T-cell (primary cell): ENCODE measurements at regions not wholly inside any gene's neighbourhood (a gene's known extent, or its start where the extent isn't known, plus 50 kb on each side); places are given as distances from the start of the nearest gene placed in this dataset.

Experiments
- ATAC-seq, 4 experiments: fragments of 200-7000 bp in 3 of 4; fragments of 150-1000 bp in 1 of 4; cut with Tn5 transposase; replicated peaks in 1 of 4; 1 replicate in 3 of 4; 2 replicates in 1 of 4; pipeline ENCODE4 v1.10.0; 2021; ENCODE audit warnings: moderate library complexity in 3 of 4, mild to moderate bottlenecking in 2 of 4, moderate number of reproducible peaks in 1 of 4
- CTCF ChIA-PET, 2 donors: fragments of 300-600 bp; sonication (Branson Sonifier 250); formaldehyde crosslinking; loops; one replicate each; lab custom pipeline; 2022; ENCODE audit warnings: antibody characterized with exemption in 2 of 2; lab: Charles Lee
- POLR2A ChIA-PET, 2 donors: fragments of 300-600 bp; sonication (Branson Sonifier 250); formaldehyde crosslinking; loops; one replicate each; lab custom pipeline; 2022; ENCODE audit warnings: antibody characterized with exemption in 2 of 2; lab: Charles Lee
- DNase-seq, 35 experiments: peaks; one replicate each; pipeline versions ENCODE4 v3.0.0 to v3.0.0-alpha.2; 2013 to 2023
- H3K27ac ChIP-seq: one replicate; pipeline ENCODE4 v1.5.1; 2013; ENCODE audit warnings: low read length
- H3K27me3 ChIP-seq, 2 experiments: replicated peaks in 1 of 2; 1 replicate in 1 of 2; 2 replicates in 1 of 2; pipeline versions ENCODE4 v1.6.1 to v1.7.0; 2013; ENCODE audit warnings: low read length in 1 of 2, mixed read lengths in 1 of 2; ENCODE audit not compliant: control insufficient read depth in 2 of 2, insufficient read depth in 2 of 2; ENCODE audit errors: extremely low read depth in 1 of 2
- H3K36me3 ChIP-seq, 2 donors: 1 replicate in 1 of 2; 2 replicates in 1 of 2; pipeline versions ENCODE4 v1.6.1 to v1.7.0; 2013; ENCODE audit warnings: low read length in 1 of 2; ENCODE audit not compliant: control insufficient read depth in 2 of 2, insufficient read depth in 1 of 2; ENCODE audit errors: extremely low read depth in 1 of 2
- H3K4me1 ChIP-seq, 2 experiments: 1 replicate in 1 of 2; 2 replicates in 1 of 2; pipeline versions ENCODE4 v1.6.1 to v1.7.0; 2013; ENCODE audit warnings: low read length in 2 of 2, mixed read lengths in 1 of 2; ENCODE audit not compliant: insufficient read depth in 2 of 2, control insufficient read depth in 1 of 2; ENCODE audit errors: extremely low read depth in 1 of 2
- H3K4me3 ChIP-seq, 2 donors: 1 replicate in 1 of 2; 2 replicates in 1 of 2; pipeline versions ENCODE4 v1.5.1 to v1.7.0; 2013; ENCODE audit warnings: mild to moderate bottlenecking in 2 of 2, low read length in 1 of 2, moderate library complexity in 1 of 2; ENCODE audit not compliant: control insufficient read depth in 1 of 2; ENCODE audit errors: extremely low read depth in 1 of 2
- H3K9me3 ChIP-seq: 2 replicates; pipeline ENCODE4 v1.7.0; 2013
- H3K27ac Mint-ChIP-seq, 2 donors: one replicate each; pipeline ENCODE4 v1.8.0; 2020 to 2021; ENCODE audit warnings: mild to moderate bottlenecking in 2 of 2, mixed read lengths in 2 of 2
- H3K27me3 Mint-ChIP-seq, 2 donors: one replicate each; pipeline ENCODE4 v1.8.0; 2021 to 2022; ENCODE audit warnings: mixed read lengths in 2 of 2
- H3K36me3 Mint-ChIP-seq: one replicate; pipeline ENCODE4 v1.8.0; 2021; ENCODE audit warnings: mixed read lengths
- H3K4me1 Mint-ChIP-seq, 3 donors: one replicate each; pipeline ENCODE4 v1.8.0; 2020 to 2022; ENCODE audit warnings: mixed read lengths in 3 of 3, mild to moderate bottlenecking in 1 of 3
- H3K4me3 Mint-ChIP-seq, 3 donors: one replicate each; pipeline ENCODE4 v1.8.0; 2020 to 2022; ENCODE audit warnings: mild to moderate bottlenecking in 3 of 3, mixed read lengths in 3 of 3, moderate library complexity in 3 of 3
- H3K9me3 Mint-ChIP-seq, 3 donors: one replicate each; pipeline ENCODE4 v1.8.0; 2020 to 2022; ENCODE audit warnings: mixed read lengths in 3 of 3
- WGBS: methylation state at CpG from one replicate; pipeline ENCODE4 v1.1.5; 2013; ENCODE audit warnings: missing lambda C conversion rate; ENCODE audit not compliant: insufficient coverage; 5-methylcytosine and 5-hydroxymethylcytosine counted together

DNA sequence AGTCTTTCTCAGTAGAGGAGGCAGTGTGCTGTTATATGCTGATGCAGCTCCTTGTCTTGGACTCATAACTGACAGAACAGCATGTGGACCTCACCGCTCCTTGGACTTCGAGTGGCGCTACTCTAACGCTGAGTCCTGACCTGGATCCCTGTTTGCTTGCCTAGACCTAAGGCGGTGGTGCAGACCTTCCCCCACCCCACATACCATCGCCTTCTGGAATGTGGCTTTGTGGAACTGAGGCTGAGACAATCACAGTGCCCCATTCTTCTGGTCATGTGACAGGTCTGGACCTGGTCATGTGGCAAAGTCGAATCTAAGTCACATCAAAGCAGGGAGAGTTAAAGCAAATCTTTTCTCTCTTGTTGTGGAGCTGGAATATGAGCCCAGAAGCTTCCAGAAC, 190.7 kb upstream of the MKI67 start:
- 82% methylated on average over 5 of the region's 7 CpGs for WGBS
- no peak overlapping the region for H3K4me3 Mint-ChIP-seq
- no peak overlapping the region for H3K4me3 ChIP-seq
- no peaks in the 10 kb centered on the region for H3K36me3 Mint-ChIP-seq
- DNase-seq (no peak), ATAC-seq (no peak)
- H3K4me1 ChIP-seq, result no peaks in the 10 kb centered on the region
- H3K4me1 Mint-ChIP-seq, result no peaks in the 10 kb centered on the region
- ChIA-PET POLR2A (interaction anchor here in 1 of 2 donors (0.5 kb wide), 1 partner anchor 246 kb away, joined by 3 read pairs; no protein-coding TSS in a partner anchor), CTCF (no interaction called here)
- no peaks in the 10 kb centered on the region for H3K9me3 ChIP-seq
- no peaks in the 10 kb centered on the region for H3K36me3 ChIP-seq
- no peak overlapping the region for H3K27ac Mint-ChIP-seq
- peaks cover 0 to 2% of the 10 kb centered on the region in 2 donors for H3K27me3 Mint-ChIP-seq
- H3K27me3 ChIP-seq, result peaks cover 0 to 6% of the 10 kb centered on the region in 2 experiments
- H3K27ac ChIP-seq, result no peak overlapping the region
- no peaks in the 10 kb centered on the region for H3K9me3 Mint-ChIP-seq

DNA sequence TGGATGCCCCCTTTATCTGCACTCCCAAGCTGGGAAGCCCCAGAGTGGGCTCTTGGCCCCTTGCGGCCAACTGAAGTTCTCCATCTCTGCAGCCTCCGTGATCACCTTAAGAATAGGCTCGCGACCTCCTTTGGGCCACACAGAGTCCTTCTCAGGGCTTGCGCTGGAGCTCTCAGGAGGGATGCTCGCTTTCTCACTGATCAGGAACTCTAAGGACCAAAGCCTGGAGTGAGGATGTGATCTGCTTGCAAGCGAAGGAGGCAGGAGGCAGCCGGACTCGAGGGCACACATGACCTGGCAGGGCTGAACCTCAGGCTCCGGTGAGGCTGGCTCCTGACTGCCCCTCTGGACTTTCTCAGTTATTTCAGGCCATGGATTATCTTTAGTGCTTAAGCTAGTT, 192.1 kb upstream of the MKI67 start:
- POLR2A ChIA-PET, result interaction anchor here in 1 of 2 donors (0.6 kb wide), 1 partner anchor 1743 kb away, joined by 6 read pairs; no protein-coding TSS in a partner anchor
- DNase-seq, result no peak
- peaks cover 0 to 8% of the 10 kb centered on the region in 2 experiments for H3K27me3 ChIP-seq
- no peaks in the 10 kb centered on the region for H3K9me3 Mint-ChIP-seq
- no peaks in the 10 kb centered on the region for H3K4me1 Mint-ChIP-seq
- ATAC-seq, result no peak
- no peak overlapping the region for H3K27ac Mint-ChIP-seq
- H3K4me3 ChIP-seq, result no peak overlapping the region
- H3K27me3 Mint-ChIP-seq, result peaks cover 4% of the 10 kb centered on the region in 2 donors
- H3K4me1 ChIP-seq, result no peaks in the 10 kb centered on the region
- H3K4me3 Mint-ChIP-seq, result no peak overlapping the region
- CTCF ChIA-PET, result interaction anchor here in 1 of 2 donors (0.6 kb wide), 1 partner anchor 145 kb away, joined by 4 read pairs; no protein-coding TSS in a partner anchor
- H3K36me3 Mint-ChIP-seq, result no peaks in the 10 kb centered on the region
- H3K27ac ChIP-seq, result no peak overlapping the region
- no peaks in the 10 kb centered on the region for H3K9me3 ChIP-seq
- no peaks in the 10 kb centered on the region for H3K36me3 ChIP-seq
- WGBS, result 78% methylated on average over 10 of the region's 10 CpGs

DNA sequence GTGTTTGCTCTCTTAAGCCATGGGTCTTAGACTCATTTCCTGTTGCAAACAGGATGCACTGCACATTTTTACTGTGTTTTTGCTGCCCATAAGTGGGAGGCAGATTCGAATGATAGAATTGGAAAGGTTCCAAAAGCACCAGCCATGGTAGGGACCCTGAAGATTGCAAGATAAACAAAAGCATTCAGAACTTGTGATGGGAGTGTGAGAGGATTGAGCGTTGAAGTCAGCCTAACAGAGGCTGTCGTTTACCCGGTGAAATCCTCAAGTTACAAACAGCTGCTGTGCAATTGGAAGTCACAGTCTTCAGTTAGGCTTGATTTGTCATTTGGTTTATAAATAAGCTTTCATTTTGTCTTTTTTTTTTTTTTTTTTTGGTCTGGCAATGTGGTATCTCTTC, 192.7 kb upstream of the MKI67 start:
- POLR2A ChIA-PET, result interaction anchor here in 1 of 2 donors (0.6 kb wide), 1 partner anchor 1742 kb away, joined by 6 read pairs; no protein-coding TSS in a partner anchor
- ATAC-seq (no peak), DNase-seq (no peak)
- Histone ChIP-seq H3K4me1 (no peaks in the 10 kb centered on the region), H3K27ac (no peak overlapping the region), H3K36me3 (no peaks in the 10 kb centered on the region), H3K4me3 (no peak overlapping the region), H3K27me3 (peaks cover 0 to 9% of the 10 kb centered on the region in 2 experiments), H3K9me3 (no peaks in the 10 kb centered on the region)
- Mint-ChIP-seq H3K36me3 (no peaks in the 10 kb centered on the region), H3K9me3 (no peaks in the 10 kb centered on the region), H3K27me3 (peaks cover 4 to 5% of the 10 kb centered on the region in 2 donors), H3K4me3 (no peak overlapping the region), H3K27ac (no peak overlapping the region), H3K4me1 (no peaks in the 10 kb centered on the region)
- 0% methylated on average over 1 of the region's 4 CpGs for WGBS
- CTCF ChIA-PET, result interaction anchor here in 1 of 2 donors (0.6 kb wide), 1 partner anchor 145 kb away, joined by 4 read pairs; no protein-coding TSS in a partner anchor

DNA sequence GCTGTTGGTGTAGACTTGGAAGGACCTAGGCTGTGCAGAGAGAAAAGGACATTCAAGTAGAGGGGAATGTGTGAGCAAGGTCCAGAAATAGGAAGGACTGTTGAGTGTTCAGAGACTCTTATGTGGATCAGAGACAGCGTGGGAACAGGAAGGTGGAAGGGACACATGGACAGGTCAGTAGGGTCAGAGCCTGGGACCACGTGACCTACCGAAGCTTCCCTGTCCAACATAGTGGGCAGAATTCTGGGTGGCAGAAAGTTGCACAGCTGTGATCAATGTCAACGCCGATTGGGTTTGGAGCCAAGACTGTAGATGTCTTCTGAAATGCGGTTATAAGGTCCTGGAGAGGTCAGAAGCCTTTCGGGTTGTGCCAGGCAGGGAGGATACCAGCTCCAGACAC, 195.9 kb upstream of the MKI67 start:
- H3K9me3 ChIP-seq, result no peaks in the 10 kb centered on the region
- no peaks in the 10 kb centered on the region for H3K36me3 ChIP-seq
- ATAC-seq, result no peak
- ChIA-PET CTCF (no interaction called here), POLR2A (no interaction called here)
- no peak overlapping the region for H3K27ac Mint-ChIP-seq
- DNase-seq, result no peak
- H3K27ac ChIP-seq, result no peak overlapping the region
- H3K4me3 Mint-ChIP-seq, result no peak overlapping the region
- H3K4me3 ChIP-seq, result no peak overlapping the region
- H3K27me3 ChIP-seq, result peaks cover 0 to 27% of the 10 kb centered on the region in 2 experiments
- no peaks in the 10 kb centered on the region for H3K9me3 Mint-ChIP-seq
- H3K27me3 Mint-ChIP-seq, result peaks cover 22 to 24% of the 10 kb centered on the region in 2 donors
- no peaks in the 10 kb centered on the region for H3K4me1 Mint-ChIP-seq
- H3K4me1 ChIP-seq, result no peaks in the 10 kb centered on the region
- no peaks in the 10 kb centered on the region for H3K36me3 Mint-ChIP-seq
- 57% methylated on average over 2 of the region's 7 CpGs for WGBS

DNA sequence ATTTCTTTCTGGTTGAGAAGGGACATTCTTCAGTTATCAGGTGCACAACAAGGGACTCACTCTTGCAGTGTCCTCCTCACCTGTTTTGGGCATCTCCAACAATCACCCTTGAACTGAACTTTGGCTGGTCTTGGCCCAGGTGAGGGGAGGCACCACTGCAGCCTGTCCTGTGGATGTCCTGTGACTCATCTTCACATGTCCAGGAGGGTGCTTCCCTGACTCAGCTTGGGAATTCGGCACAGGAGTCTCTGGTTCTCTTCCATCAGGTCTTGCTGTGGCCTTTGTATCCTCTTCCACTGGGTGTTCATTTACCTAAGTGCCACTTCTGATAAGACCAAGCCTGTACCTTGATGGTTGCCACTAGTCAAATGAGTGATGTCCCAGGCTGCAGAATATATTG, 196.7 kb upstream of the MKI67 start:
- Histone ChIP-seq H3K4me3 (no peak overlapping the region), H3K4me1 (no peaks in the 10 kb centered on the region), H3K27me3 (peaks cover 0 to 31% of the 10 kb centered on the region in 2 experiments), H3K27ac (no peak overlapping the region), H3K9me3 (no peaks in the 10 kb centered on the region), H3K36me3 (no peaks in the 10 kb centered on the region)
- POLR2A ChIA-PET, result no interaction called here
- WGBS, result 83% methylated on average over 1 of the region's 1 CpG
- no peaks in the 10 kb centered on the region for H3K36me3 Mint-ChIP-seq
- no peak overlapping the region for H3K27ac Mint-ChIP-seq
- CTCF ChIA-PET, result no interaction called here
- no peak for ATAC-seq
- H3K27me3 Mint-ChIP-seq, result peaks cover 24% of the 10 kb centered on the region in 2 donors
- no peak overlapping the region for H3K4me3 Mint-ChIP-seq
- no peaks in the 10 kb centered on the region for H3K4me1 Mint-ChIP-seq
- DNase-seq, result no peak
- no peaks in the 10 kb centered on the region for H3K9me3 Mint-ChIP-seq

DNA sequence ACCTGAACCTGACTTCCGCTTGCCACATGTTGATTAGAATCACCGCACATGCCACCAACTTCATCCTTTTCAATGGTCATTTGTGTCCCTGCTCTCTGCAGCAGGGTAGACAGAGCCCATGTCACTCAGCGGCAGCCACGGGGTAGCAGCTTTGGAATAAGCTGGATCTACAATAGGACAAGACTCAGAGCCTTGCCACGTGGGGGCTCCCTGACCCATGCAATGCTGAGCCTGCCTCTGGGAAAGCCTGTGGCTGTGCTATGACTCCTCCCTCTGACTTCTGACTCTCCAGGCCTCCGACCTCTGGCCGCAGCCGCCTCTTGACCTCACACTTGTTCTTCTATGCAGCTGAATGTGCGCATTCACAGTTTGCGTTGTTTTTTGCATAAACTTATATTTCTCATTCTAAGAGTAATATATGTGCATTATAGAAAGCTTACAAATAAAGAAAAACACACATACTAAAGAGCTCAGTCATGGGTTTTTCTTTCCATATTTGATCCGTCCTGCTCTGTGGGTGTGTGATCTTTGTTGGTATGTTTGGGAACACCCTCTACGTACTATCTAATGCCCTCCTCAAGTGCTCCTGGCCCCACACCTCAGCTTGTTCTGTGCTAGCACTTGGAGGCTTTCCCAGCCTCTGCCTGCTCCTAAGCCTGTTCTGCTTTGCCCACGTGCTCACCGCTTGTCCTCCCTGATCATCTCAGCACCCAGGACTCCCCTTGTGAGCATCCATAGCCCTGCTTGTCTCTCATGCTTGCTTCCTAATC, 198.0 kb upstream of the MKI67 start:
- ChIA-PET POLR2A (no interaction called here), CTCF (no interaction called here)
- Histone ChIP-seq H3K4me3 (no peak overlapping the region), H3K4me1 (no peaks in the 10 kb centered on the region), H3K9me3 (no peaks in the 10 kb centered on the region), H3K36me3 (no peaks in the 10 kb centered on the region), H3K27ac (no peak overlapping the region), H3K27me3 (peaks cover 0 to 31% of the 10 kb centered on the region in 2 experiments)
- no peak overlapping the region for H3K4me3 Mint-ChIP-seq
- ATAC-seq (no peak), DNase-seq (no peak)
- no peak overlapping the region for H3K27ac Mint-ChIP-seq
- H3K9me3 Mint-ChIP-seq, result peaks cover 0 to 3% (median 0%) of the 10 kb centered on the region in 3 donors
- peaks cover 28 to 31% of the 10 kb centered on the region in 2 donors for H3K27me3 Mint-ChIP-seq
- H3K4me1 Mint-ChIP-seq, result no peaks in the 10 kb centered on the region
- no peaks in the 10 kb centered on the region for H3K36me3 Mint-ChIP-seq
- WGBS, result 69% methylated on average over 7 of the region's 14 CpGs
